Midbrain (tissue), 1 donor: ENCODE measurements at regions not wholly inside any gene's neighbourhood (a gene's known extent, or its start where the extent isn't known, plus 50 kb on each side); places are given as distances from the start of the nearest gene placed in this dataset.
A peak's percentile ranks its signal among the peaks of the same experiment; 100 is the strongest.

ENCODE experiments used
- DNase-seq: peaks from one replicate; lab custom pipeline; 2025; lab: John Stamatoyannopoulos, UW

DNA sequence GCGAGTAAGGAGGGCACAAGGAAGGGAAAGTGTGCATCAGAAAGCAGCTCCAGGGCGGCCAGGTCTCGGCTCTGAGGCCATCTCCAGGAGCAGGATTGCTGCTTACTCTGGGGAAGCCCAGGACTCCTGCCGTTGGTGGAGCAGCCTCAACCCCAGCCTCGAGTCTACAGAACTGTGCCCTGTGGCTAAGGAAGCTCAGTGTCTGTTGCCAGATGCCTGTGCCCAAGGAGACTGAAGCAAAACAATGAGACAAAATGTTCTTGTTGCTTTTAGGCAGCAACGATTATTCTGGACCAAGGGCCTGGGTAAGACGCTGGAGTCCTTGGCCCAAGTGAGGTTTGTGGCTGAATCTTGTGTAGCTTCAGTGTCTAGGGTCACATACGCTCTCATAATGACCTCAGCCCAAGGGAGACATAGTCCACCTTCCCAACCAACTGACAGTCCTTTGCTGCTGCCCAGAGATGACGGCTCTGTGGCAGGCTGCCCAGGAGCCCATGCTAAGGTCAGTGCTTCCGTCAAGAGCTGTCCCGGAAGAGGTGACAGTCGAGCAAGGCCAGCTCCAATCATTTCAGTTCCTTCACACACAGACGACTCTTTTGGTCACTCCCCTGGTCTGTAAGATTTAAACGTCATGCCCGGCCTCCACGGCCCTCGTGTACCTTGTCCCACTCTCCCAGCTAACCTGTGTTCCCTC, 223.8 kb downstream of the TTC32 start:
- DNase-seq = peak; percentile 25

DNA sequence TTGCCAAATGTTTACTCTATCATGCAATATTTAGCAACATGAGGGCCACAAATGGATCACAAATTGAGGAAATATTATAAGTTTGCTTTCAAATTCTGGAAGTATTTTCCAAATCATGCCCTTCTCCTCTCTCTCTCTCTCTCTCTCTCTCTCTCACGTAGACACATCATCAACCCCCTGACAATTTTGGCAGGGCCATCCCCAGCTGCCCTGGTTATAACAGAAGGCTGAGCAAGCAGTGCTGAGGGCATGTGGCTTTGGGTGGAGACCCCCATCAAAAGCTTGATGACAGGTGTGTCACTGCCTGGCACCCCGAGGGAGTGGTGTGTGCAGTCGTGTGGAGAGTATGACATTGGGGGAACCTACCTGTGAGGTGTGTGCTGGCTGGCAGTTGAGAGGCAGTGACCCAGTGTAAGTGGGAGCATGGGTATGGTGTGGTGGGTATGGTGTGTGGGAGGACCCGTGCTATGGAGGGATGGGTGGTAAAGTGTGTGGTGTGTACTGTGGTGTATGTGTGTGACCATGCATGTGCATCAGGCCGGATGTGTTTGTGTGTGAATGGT, 224.5 kb downstream of the TTC32 start:
- no peak for DNase-seq

DNA sequence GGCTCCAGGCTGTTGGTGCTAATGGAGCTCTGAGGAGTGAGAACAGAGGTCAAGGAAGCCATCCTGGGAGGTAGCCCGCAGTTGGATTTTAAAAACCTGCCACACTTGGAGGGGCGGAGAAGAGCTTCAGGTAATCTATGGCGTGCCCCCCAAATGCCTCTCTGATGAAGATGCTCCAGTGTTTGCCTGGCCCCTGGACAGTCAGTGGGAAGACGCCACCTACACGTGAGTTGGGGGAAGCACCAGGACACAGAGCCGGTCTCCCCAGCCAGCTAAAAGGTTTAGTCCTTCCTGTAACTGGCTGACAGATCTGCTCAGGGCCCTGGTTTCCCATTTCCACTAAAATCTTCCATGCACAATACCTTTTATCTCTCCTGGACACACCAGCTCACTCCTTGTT, 225.0 kb downstream of the TTC32 start:
- DNase-seq = no peak

DNA sequence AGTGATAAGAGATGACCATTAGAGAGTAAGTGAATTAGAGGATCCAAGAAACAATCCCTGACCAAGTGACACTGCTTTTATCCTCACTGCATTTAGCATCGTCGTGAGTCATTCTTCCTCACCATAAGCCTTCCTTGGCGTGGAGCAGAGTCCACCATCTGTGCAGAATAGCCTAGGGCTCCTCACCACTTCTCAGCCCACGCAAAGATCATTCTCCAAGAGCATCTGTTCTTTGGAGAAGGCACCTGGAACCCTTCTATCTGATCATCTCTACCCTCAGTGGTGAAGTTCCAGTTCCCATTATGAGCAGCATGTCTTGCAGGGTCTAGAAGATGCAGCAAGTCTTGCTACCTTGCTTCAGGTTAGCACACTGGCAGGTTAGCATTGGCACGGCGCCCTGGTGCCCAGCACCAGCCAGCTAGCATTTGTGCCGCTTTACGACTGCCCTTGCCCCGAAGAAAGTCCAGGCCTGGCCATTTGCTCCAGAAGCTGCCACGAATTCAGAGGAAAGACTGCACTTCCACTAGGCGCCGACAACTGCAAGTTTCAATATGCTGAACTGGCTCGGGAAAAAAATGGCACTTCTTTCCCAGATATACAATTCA, 225.8 kb downstream of the TTC32 start:
- no peak for DNase-seq

DNA sequence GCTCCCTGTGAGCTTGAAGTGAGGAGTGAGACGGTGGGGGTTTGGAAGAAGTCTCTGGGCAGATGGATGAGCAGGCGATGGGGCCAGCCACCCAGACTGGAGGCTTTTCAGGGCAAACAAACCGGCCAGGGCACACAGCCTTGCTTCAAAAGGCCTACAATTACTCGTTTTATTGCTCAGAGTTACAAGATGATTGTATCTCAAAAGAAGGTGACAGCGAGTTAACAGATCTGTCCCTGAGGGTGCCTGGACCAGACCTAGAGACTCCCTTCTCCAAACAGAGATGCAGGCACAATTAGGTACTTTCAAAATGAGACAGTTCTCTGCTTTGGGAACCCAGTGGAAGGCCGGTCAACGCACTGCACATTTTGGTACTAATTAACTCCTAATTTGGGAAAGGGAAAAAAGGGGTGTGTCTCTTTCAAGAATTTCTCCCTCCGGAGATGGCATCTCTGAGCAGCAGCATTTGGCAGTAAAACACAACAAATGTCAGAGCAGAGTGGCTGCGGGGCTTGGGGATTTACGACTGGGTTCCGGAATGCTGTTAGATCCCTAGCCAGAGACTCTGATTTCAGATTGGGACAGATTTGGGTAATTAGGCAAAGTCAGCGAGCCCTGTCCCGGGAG, 226.7 kb downstream of the TTC32 start:
- DNase-seq = no peak

DNA sequence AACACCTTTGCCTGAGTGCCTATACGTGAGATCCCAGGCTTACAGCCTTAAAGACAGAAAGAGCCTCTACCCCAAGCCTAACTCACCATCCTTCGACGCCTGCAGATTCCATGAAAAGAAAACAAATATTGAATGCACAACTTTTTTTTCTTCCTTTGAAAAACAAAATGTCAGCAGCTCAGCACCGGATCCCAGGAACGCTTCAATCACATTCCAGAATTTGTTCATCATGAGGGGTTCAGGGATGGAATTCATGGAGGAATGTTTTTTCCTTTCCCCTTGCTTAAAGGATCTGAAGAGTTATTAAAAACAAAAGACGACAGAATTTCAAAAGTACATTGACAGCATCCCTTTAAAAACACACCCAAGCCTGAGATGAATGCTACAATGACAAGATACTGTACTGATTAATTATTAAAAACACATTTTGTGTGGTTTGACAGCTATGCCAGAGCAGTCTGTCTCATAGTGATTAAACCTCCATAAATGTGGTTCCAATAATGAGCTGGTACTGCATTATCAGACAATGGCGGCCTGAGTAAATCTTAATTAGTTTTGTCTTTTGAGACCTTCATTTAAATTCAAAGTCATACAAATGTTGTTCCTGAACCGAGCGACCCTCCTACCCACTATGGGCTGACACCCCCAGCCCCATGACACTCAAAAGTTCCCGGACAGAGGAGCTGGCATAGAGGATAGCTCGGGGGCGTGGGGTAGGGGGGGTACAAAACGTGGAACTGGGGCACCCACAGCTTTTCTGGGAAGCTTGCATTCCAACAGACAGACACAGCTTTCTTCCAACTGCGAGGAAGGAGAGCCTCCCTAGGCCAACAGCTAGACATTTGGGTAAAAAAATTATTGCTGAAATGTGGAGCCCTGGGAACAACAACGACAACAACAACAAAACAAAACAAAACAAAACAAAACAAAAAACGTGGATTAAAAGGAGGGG, 227.5 kb downstream of the TTC32 start:
- DNase-seq = no peak

DNA sequence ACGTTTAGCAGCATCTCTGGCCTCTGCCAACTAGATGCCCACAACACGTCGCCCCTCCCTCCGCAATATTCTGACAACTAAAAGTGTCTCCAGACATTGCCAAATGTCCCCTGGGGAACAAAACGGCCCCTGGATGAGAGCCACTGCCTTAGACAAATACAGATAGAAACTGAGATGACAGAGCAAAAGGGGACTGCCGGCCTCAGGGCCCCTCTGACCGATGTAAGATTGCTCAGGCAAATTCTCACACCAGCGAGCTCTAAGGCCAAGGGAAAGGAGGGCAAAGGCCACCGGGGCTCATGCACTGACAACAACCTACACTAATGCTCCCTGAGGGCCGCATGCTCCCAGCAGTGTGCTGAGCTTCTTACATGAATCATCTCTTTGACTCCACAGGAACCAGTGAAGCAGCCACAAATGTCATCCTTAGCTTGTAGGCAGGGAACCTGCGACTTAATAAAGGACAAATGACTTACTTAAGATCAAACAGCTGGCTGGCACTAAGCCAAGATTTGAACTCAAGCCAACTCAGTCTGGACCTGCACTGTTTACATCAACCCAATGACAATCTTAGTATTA, 228.5 kb downstream of the TTC32 start:
- no peak for DNase-seq

DNA sequence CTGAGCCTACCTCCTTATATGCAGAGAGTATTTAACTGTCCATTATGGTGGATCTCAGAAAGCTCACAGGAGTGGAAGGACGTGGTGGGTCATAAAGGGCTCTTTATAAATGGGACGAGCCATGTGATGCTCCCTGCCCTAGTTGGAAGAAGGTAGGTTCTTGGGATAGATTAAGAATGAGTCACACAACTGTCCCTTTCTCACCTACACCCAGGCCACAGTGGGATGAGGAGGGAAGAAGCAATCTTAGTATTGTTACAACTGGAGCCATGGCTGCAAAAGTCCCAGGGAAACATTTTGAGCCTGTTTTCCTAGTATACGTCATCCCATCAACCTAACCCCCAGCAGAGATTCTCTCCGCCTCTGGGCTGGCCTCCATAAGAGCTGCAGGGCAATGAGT, 229.9 kb downstream of the TTC32 start:
- no peak for DNase-seq

DNA sequence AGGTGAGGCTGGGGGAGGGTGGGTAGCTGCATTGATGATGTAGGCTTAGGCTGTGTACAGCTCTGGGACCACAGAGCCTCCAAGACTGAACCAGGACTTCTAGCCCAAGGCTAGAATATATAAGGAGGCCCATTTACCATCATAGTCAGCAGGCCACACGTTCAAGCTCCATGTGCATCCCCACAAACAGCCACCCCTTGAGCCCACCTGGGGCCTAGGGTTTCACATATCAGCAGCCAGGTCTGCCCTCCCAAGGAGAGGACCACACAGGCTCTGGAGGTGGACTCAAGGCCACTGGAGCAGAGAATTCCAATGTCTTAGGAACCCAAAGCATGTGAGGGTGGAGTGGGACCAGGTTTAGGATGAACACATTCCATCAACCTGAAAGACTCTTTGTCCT, 230.5 kb downstream of the TTC32 start:
- DNase-seq = no peak

DNA sequence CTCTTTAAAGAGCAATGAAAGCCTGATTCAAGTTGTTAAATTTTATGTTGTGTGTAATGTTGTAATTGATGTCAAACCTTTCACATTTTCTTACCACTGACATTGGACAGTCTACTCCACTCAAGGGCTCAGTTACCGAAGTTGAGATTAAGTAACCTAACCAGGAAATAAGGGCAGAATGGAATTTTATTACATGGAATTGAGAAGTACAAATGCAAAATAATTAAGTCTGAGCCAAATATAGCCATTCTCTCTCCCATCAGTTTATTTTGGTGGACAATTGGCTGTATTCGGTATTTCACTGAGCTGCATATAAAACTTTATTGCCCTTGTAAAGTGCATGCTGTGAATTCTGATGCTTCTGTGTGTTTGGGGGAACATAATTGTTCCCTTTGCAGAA, 231.5 kb downstream of the TTC32 start:
- no peak for DNase-seq

DNA sequence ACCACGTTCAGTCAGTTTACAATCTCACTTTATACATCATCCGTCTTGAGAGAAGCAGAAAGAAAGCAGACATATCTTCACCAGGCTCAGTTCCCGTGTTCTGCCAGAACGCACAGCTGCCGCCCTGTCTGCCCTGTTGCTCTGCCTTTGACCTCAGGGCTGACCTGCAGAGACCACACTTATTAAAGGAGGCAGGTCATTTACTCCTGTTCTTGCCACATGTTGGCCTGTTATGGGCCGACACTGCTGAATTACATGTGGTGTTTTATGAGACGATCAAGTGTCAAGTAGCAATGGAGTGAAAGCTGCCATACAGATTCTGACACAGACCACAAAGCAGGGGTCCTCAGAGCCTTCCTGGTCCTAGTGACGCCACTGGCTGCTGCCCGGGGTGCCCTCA, 232.2 kb downstream of the TTC32 start:
- DNase-seq = no peak

DNA sequence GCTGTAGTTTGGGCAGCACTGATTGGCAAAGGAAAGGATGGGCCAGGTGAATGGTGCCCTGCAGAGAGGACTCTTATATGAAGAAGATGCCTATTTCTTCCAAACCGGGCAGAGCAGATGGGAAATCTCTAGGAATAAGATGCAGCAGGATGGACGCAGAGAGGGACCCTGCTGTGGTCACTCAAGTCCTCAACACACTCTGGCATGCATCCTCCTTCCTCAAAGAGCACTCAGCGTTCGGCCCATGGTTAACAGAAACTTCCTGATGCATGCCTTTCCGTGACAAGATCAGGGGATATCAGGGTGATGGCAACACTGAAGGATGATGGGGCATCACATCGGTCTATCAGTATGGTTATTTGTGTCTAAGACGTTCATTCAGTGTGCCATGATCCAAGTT, 232.7 kb downstream of the TTC32 start:
- DNase-seq = no peak

DNA sequence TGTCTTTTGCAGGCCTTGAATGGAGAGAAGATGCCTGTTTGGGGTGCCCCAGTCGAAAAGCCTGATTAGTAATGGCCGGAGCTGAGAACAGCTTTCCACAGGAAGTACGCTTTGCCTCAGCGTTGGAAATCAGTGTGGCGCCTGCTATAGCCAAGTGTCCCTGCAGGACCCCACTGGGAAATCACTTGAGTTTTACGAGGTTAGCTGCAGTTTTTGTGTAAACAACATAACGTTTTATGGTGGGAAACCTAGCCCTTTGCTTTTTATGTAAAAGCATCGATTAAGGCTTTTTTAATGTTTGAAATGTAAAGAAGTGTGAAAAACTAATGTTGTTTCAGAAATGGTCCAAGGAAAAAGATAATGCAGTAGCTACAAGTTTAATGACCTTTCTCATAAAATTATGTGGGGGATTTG, 234.2 kb downstream of the TTC32 start:
- DNase-seq = no peak

DNA sequence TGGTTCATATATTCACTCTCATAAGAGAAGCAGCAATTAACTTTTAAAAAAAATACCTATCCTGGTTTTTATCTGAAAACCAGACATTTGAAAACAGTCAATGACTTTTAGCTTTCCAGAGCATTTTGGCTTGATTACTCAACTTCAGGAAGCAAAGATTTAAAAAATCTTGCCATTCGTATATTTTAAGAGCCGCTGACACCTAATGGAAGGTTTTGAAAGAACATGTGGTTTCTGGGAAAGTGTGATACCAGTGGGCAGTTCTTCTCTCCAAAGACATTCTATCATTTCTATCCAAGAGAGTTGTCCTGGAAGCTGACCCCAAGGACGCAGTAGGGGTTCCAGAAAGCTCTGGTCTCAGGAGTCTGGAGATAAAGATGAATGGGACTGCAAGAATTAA, 234.7 kb downstream of the TTC32 start:
- no peak for DNase-seq

DNA sequence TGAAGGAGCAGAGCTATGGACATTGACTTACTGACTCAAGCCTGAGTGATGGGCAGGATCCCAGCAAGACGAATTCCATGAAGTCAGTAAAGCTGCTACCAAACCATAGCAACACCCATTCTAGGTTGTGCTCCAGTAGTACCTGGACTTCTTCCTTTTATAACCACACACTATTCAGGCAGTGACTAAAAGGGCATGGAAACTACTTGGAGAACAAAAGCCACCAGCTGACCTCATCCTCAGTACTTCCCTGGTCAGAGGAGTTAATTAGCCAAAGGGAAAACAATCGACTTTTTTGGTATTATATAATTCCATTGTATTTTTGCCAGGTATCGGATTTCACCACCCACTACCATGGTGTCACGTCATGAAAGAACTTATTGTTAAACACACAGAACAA, 237.1 kb downstream of the TTC32 start:
- no peak for DNase-seq

DNA sequence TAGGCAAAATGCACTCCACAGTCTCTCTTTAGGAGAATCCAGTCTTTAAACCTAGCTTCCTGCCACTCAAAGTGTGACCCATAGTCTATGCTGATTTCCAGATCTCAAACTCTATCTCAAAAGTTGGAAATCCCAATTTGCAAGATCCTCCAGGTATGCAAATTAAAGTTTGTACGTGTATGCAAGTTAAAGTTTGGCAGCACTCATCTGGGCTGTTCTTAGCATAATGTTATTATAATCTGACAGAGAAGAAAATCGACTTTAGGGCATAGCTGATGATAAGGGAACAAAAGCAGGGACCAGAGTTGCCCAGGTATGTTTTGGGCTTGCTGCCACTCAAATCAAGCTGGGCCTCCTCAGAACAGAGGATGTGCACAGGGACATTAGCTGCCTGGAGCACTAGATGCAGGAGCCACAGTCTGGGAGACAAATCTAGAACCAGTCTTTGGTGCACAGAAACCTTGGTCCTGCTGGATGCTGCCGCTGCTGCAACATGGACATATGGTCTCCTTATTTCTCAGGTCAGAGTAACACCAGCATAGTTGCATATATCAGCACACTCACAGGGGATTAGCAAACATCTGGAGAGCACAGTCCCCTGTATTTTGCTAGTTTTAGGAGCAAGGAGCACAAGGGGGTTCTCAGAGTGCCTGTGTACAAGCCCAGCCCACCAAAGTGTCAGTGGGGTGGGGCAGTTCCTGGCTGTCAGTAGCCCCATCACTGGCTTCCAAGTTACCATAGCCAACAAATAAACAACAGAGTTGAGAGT, 242.6 kb downstream of the TTC32 start:
- no peak for DNase-seq

DNA sequence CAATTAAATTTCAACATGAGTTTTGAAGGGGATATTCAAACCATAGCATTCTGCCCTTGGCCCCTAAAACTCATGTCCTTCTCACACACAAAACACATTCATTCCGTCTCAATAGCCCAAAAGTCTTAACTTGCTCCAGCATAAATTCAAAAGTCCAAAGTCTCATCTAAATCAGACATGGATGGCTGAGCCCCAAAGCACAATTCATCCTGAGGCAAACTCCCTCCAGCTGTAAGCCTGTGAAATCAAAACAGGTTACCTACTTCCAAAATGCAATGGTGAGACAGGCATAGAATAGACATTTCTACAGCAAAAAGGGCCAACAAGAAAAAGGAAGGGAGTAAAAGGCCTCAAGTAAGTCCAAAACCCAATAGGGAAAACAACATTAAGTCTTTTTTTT, 245.8 kb downstream of the TTC32 start:
- no peak for DNase-seq

DNA sequence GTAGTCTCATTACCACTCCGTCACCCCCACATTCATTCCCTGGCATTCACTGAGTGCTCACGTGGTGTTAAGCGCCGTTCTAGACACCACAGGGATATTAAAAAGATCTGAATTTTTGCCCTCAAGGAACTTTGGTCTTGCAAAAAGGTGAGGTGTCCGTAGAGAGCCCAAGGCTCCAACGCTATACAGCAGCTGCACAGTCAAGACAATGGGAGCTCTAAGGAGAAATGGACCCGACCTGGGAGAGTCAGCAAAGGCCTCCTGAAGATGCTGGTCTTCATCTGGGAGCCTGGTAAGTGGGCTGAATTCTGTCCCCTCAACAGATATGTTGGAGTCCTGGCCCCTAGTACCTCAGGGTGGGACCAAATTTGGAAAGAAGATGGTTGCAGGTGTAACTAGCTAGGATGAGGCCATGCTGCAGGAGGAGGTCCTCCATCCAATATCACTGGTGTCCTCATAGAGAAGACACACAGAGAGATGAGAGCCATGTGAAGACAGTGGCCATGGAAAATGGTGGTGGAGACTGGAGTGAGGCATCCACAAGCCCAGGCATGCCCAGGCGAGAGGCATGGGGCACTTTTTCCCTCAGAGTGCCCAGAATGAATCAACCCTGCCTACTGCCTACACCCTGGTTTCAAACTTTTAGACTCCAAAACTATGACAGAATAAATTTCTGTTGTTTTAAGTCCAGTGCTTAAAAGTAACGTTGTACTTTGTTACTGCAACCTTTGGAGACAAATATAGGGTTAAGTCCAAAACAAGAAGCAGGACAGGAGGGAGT, 247.3 kb downstream of the TTC32 start:
- DNase-seq = no peak

DNA sequence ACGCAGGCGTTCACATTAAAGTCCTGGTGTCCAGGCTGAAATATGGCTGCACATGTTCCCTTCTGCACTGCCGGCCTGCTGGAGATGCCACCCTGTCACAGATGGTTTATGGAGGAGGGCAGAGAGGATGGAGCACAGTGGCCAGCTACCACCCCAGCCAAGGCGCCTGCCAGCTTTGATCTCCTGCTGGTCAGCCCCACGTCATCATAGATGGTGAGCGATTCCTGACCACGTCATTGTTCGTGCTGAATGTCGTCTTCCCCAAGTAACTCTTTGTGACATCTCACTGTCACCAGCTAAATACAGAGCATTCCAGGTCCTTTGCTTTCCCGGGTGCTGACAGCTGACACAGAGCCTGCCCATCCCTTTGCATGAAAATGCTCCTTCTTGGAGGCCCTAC, 248.3 kb downstream of the TTC32 start:
- DNase-seq = no peak

DNA sequence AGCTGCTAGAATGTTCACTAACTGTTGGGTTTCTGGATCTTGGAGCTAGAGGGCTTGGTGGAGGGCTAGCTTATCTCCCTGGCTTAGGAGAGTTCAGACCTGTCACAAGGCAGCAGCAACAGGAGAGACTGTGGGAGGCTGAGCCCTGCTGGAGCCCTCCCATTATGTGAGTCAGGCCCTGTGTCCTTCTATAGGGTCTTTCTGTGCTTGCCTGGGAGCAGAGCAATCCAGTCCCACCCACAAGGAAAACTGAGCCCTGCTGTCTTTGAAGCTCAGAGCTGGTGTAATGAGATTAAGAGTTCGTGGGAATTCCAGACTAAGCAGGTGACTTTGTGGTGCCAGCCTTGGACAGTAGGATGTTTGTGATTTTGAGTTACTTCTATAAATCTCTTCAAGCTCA, 249.0 kb downstream of the TTC32 start:
- no peak for DNase-seq
